K562 (cell line): ENCODE measurements at regions not wholly inside any gene's neighbourhood (a gene's known extent, or its start where the extent isn't known, plus 50 kb on each side); places are given as distances from the start of the nearest gene placed in this dataset.

Source experiments
- ATAC-seq: fragments of 200-7000 bp; cut with Tn5 transposase; 3 replicates; pipeline ENCODE4 v1.9.1; 2020; ENCODE audit warnings: moderate library complexity
- BruUV-seq: library from RNA; stranded (reverse); fragments of 400-500 nt; replicated peaks from 2 replicates; lab custom pipeline; 2021; lab: Mats Ljungman, UMichigan
- CTCF ChIA-PET: fragments of 300-600 bp; formaldehyde crosslinking; extraction: SDS; loops from one replicate; lab custom pipeline; 2021; ENCODE audit warnings: low intra/inter-chr PET ratio; lab: Yijun Ruan, JAX
- POLR2A ChIA-PET: fragments of 300-600, 350-650 bp; sonication (Branson Sonifier 250); formaldehyde crosslinking; extraction: SDS; loops from one replicate; lab custom pipeline; 2021; ENCODE audit warnings: antibody characterized with exemption, inconsistent platforms; lab: Yijun Ruan, JAX
- DNase-seq, 4 experiments: peaks; one replicate each; pipeline versions ENCODE4 v3.0.0 to v3.0.0-alpha.2; 2011 to 2018; ENCODE audit warnings: low spot score in 3 of 4, mixed read lengths in 3 of 4; ENCODE audit errors: extremely low read depth in 1 of 4
- FAIRE-seq: peaks from 2 replicates; lab custom pipeline; 2011; peaks lifted over from hg19 to GRCh38; lab: Jason Lieb, UNC
- H2AFZ ChIP-seq: 2 replicates; pipeline ENCODE4 v1.6.0; 2011; ENCODE audit warnings: low read depth, low read length, control low read depth, inconsistent platforms
- H3K27ac ChIP-seq: fragments of 200-600 bp; 3 replicates; pipeline ENCODE4 v1.8.0; 2011; ENCODE audit warnings: low read depth, mild to moderate bottlenecking, control low read depth, inconsistent platforms, low read length, moderate library complexity, mixed read lengths; ENCODE audit errors: extremely low read depth
- H3K27me3 ChIP-seq, 2 experiments: fragments of 300-600 bp in 1 of 2; 2 replicates in 1 of 2; 3 replicates in 1 of 2; pipeline versions ENCODE4 v1.6.0 to v1.8.0; 2011; ENCODE audit warnings: inconsistent platforms in 2 of 2, low read length in 2 of 2, mild to moderate bottlenecking in 1 of 2, mixed read lengths in 1 of 2, moderate library complexity in 1 of 2; ENCODE audit not compliant: control insufficient read depth in 2 of 2, insufficient read depth in 2 of 2
- H3K36me3 ChIP-seq: fragments of 300-600 bp; 3 replicates; pipeline ENCODE4 v1.8.0; 2011; ENCODE audit warnings: mild to moderate bottlenecking, low read length, inconsistent platforms; ENCODE audit not compliant: control insufficient read depth, insufficient read depth
- H3K4me1 ChIP-seq, 2 experiments: fragments of 200-600 bp in 1 of 2; replicated peaks in 1 of 2; 2 replicates in 1 of 2; 3 replicates in 1 of 2; pipeline versions ENCODE4 v1.5.1 to v1.8.0; 2011; ENCODE audit warnings: inconsistent platforms in 2 of 2, low read length in 2 of 2, mild to moderate bottlenecking in 1 of 2, mixed read lengths in 1 of 2, moderate library complexity in 1 of 2; ENCODE audit not compliant: control insufficient read depth in 2 of 2, insufficient read depth in 2 of 2
- H3K4me2 ChIP-seq: 2 replicates; pipeline ENCODE4 v1.6.1; 2011; ENCODE audit warnings: low read length, control low read depth, inconsistent platforms, mixed read lengths; ENCODE audit not compliant: insufficient read depth
- H3K4me3 ChIP-seq: fragments of 200-600 bp; sonication (generic), shearing (Covaris generic); 2 replicates; pipeline ENCODE4 v1.5.1; 2016; ENCODE audit warnings: control low read depth, inconsistent platforms
- H3K79me2 ChIP-seq: fragments of 200-600 bp; 3 replicates; pipeline ENCODE4 v1.8.0; 2011; ENCODE audit warnings: low read length, inconsistent platforms; ENCODE audit not compliant: control insufficient read depth, insufficient read depth
- H3K9ac ChIP-seq, 2 experiments: 2 replicates each; pipeline versions ENCODE4 v1.6.0 to v1.6.1; 2011; ENCODE audit warnings: low read depth in 2 of 2, low read length in 2 of 2, control low read depth in 1 of 2, inconsistent platforms in 1 of 2, mild to moderate bottlenecking in 1 of 2, mixed read lengths in 1 of 2; ENCODE audit not compliant: insufficient read depth in 1 of 2
- H3K9me1 ChIP-seq: one replicate; pipeline ENCODE4 v1.6.0; 2011; ENCODE audit warnings: inconsistent platforms, mild to moderate bottlenecking, low read length, moderate library complexity; ENCODE audit not compliant: control insufficient read depth, insufficient read depth
- H3K9me3 ChIP-seq: replicated peaks from 2 replicates; pipeline ENCODE4 v1.5.1; 2011; ENCODE audit warnings: low read depth, low read length, inconsistent platforms; ENCODE audit not compliant: control insufficient read depth, insufficient read depth
- H4K20me1 ChIP-seq: replicated peaks from 2 replicates; pipeline ENCODE4 v1.6.1; 2011; ENCODE audit warnings: low read length, inconsistent platforms, mixed read lengths; ENCODE audit not compliant: control insufficient read depth, insufficient read depth
- ATF7 ChIP-seq: fragments of 450-650 bp; IDR thresholded peaks from 2 replicates; pipeline ENCODE4 v1.7.1; 2014; ENCODE audit warnings: mild to moderate bottlenecking, moderate library complexity
- CEBPZ ChIP-seq: fragments of 150-350 bp; IDR thresholded peaks from 2 replicates; pipeline ENCODE4 v1.6.1; 2014; ENCODE audit warnings: low read depth, mild to moderate bottlenecking, low read length, borderline replicate concordance
- CGGBP1 ChIP-seq: fragments of 250-450 bp; sonication (Bioruptor Pico); IDR thresholded peaks from 2 replicates; pipeline ENCODE4 v1.9.0; 2021; ENCODE audit warnings: mild to moderate bottlenecking
- E2F4 ChIP-seq: sonication (generic); formaldehyde crosslinking; IDR thresholded peaks from 2 replicates; pipeline ENCODE4 v1.8.0; 2022; ENCODE audit warnings: mild to moderate bottlenecking, low read depth, missing genetic modification reagents
- ELK1 ChIP-seq: sonication (generic); formaldehyde crosslinking; IDR thresholded peaks from 2 replicates; pipeline ENCODE4 v1.8.1; 2022; ENCODE audit warnings: missing genetic modification reagents
- FOXO4 ChIP-seq: fragments of 450-650 bp; formaldehyde crosslinking; IDR thresholded peaks from 2 replicates; pipeline ENCODE4 v1.4.0; 2020; ENCODE audit warnings: mild to moderate bottlenecking, moderate library complexity
- GATA2 ChIP-seq: sonication (generic); formaldehyde crosslinking; IDR thresholded peaks from 2 replicates; pipeline ENCODE4 v1.4.0; 2020; ENCODE audit warnings: mild to moderate bottlenecking, missing genetic modification reagents
- PHF21A ChIP-seq: fragments of 450-650 bp; IDR thresholded peaks from 2 replicates; pipeline ENCODE4 v1.6.1; 2017; ENCODE audit warnings: low read depth, borderline replicate concordance
- RBM14 ChIP-seq: fragments of 200-400 bp; formaldehyde crosslinking; IDR thresholded peaks from 2 replicates; pipeline ENCODE4 v1.6.1; 2018; ENCODE audit warnings: low read depth, mild to moderate bottlenecking, low read length, moderate library complexity, borderline replicate concordance; ENCODE audit not compliant: insufficient read depth
- SOX6 ChIP-seq: fragments of 450-650 bp; IDR thresholded peaks from 2 replicates; pipeline ENCODE4 v1.6.1; 2014; ENCODE audit warnings: mild to moderate bottlenecking
- STAG1 ChIP-seq: sonication (generic); formaldehyde crosslinking; IDR thresholded peaks from 2 replicates; pipeline ENCODE4 v1.5.0; 2020; ENCODE audit warnings: missing genetic modification reagents, borderline replicate concordance
- ZNF140 ChIP-seq: fragments of 250-450 bp; sonication (Bioruptor Pico); IDR thresholded peaks from 2 replicates; pipeline ENCODE4 v1.8.0; 2021; ENCODE audit warnings: moderate library complexity, mild to moderate bottlenecking, inconsistent platforms
- ZNF253 ChIP-seq: fragments of 250-450 bp; sonication (Bioruptor Pico); conservative IDR thresholded peaks from 2 replicates; pipeline ENCODE4 v1.6.1; 2021; ENCODE audit warnings: mild to moderate bottlenecking
- ZNF384 ChIP-seq: IDR thresholded peaks from 2 replicates; pipeline ENCODE4 v1.6.1; 2012; ENCODE audit warnings: low read depth, low read length, improper control_type of control experiment
- ZNF511 ChIP-seq: sonication (generic); formaldehyde crosslinking; IDR thresholded peaks from 2 replicates; pipeline ENCODE4 v1.8.0; 2022; ENCODE audit warnings: mild to moderate bottlenecking, missing genetic modification reagents
- WGBS: fragments of 100-300 bp; shearing (Covaris generic); methylation state at CpG from one replicate; pipeline ENCODE4 v1.1.6; 2016; ENCODE audit warnings: low coverage, mixed read lengths; ENCODE audit not compliant: insufficient coverage; ENCODE audit errors: missing lambda C conversion rate; 5-methylcytosine and 5-hydroxymethylcytosine counted together
- in situ Hi-C: fragments of 300-500 bp; cut with MboI; formaldehyde crosslinking; loops from 4 replicates; pipeline ENCODE4 v1.15.0; 2018; ENCODE audit warnings: inconsistent platforms, mixed read lengths
- intact Hi-C: fragments of 100-400 bp; cut with micrococcal nuclease; formaldehyde crosslinking; loops from 2 replicates; pipeline ENCODE4 v1.14.2; 2022

GRCh38 chr10:3568983-3569382, 216.0 kb downstream of the KLF6 start:
- TF ChIP-seq ZNF511 (no peak), ELK1 (CRISPR knock-in tag) (no peak), E2F4 (no peak), CGGBP1 (CRISPR knock-in tag) (no peak), STAG1 (no peak), FOXO4 (CRISPR knock-in tag) (no peak), CEBPZ (no peak), SOX6 (no peak), PHF21A (no peak), ZNF140 (CRISPR knock-in tag) (no peak), GATA2 (CRISPR knock-in tag) (no peak), ZNF253 (no peak), RBM14 (no peak), ATF7 (no peak), ZNF384 (no peak)
- in situ Hi-C loops = no loop called here
- intact Hi-C loops = no loop called here
- Histone ChIP-seq H3K4me2 (no peak overlapping the region), H3K27me3 (peaks cover 9 to 32% of the 10 kb centered on the region in 2 experiments; a peak in 3 of 5 replicates), H2AFZ (no peak overlapping the region), H3K4me1 (peaks cover 0 to 4% of the 10 kb centered on the region in 2 experiments; a peak in 3 of 5 replicates), H3K9me3 (no peaks in the 10 kb centered on the region), H3K9me1 (no peaks in the 10 kb centered on the region), H3K27ac (no peak overlapping the region), H4K20me1 (0 out of 2 replicates have a peak, but pooled peaks cover 7% of the 10 kb centered on the region), H3K4me3 (no peak overlapping the region), H3K36me3 (no peaks in the 10 kb centered on the region), H3K9ac (no peak overlapping the region), H3K79me2 (no peaks in the 10 kb centered on the region)
- ATAC-seq (no peak), FAIRE-seq (no peak), DNase-seq (no peak)
- 11% methylated on average over 3 of the region's 3 CpGs for WGBS
- CTCF ChIA-PET = no interaction called here
- no TSS peak for BruUV-seq
- POLR2A ChIA-PET = no interaction called here
